HG03565 (cell line): ENCODE measurements at regions not wholly inside any gene's neighbourhood (a gene's known extent, or its start where the extent isn't known, plus 50 kb on each side); places are given as distances from the start of the nearest gene placed in this dataset.

Experiments
- ATAC-seq: cut with Tn5 transposase; IDR thresholded peaks from one replicate; pipeline ENCODE4 v1.9.1; 2021; ENCODE audit warnings: mild to moderate bottlenecking, moderate library complexity; ENCODE audit not compliant: unreplicated experiment

DNA sequence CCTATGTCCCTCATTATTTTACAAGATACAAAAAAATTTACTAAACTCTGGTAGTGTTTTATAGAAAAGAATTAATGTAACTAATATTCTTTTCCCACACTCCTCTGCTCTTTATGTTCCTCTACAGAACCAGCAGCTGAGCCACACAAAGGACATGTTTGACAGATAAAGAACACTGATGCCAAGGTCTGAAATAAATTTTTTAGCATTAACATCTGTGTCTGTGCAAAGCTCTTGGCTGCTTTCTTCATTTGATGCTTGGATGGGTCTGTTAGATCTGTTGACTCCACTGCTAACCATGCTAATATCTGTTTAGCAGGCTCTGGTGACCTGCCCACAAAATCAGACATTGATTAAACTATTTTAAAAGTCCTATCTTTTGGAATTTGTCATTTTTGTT is 2363.8 kb downstream of the PCDH9 start:
- ATAC-seq: no peak

DNA sequence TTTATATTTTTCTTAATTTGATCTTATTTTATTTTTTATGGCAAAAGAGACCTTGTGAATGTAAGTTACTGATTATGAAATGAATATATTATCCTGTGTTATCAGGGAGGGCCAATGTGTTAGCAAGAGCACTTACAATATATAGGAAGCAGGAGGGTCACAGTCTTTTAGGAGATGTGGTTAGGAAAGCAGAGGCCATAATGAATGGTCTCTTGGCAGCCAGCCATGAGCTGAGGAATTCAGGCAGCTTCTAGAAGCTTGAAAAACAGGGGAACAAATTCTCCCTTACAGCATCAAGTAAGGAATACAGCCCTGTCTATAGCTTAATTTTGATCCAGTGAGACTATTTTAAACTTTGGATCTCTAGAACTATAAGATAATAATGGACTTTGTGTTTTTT is 2374.6 kb downstream of the PCDH9 start:
- no peak for ATAC-seq

DNA sequence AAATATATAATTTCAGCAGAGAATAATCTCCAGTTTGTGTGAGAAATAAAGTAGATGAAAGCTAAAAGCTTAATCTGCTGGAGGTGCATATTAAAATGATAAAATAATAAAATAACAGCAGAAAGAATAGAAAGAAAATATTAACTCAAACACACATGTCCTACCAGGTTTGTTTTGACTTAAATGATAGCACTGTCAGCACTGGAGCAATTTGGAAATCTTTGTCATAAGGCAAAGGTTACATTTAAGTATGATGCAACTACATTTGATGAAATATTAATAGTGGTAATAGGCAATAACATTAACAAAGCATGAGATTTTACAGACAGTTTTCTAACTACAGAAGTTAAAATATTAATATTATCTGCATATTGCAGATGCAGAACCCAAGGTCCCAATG is 2380.1 kb downstream of the PCDH9 start:
- no peak for ATAC-seq

DNA sequence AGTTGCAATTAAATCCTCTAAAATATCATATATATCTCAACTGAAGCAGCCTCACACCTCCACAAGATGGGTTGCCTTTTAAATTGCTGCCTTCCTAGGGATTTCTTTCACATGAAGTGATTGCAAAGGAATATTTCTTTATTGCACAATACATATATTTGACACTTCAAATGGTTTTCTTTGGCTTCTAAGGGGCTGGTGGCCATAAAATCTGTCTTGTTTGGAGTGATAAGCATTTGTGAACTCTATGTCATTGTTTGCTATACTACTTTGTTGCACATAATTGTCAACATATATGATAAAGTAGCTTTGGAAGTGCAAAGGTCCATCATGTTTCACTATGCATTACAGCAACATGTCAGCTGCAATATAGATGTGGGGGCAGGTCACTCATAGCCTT is 2380.9 kb downstream of the PCDH9 start:
- no peak for ATAC-seq

DNA sequence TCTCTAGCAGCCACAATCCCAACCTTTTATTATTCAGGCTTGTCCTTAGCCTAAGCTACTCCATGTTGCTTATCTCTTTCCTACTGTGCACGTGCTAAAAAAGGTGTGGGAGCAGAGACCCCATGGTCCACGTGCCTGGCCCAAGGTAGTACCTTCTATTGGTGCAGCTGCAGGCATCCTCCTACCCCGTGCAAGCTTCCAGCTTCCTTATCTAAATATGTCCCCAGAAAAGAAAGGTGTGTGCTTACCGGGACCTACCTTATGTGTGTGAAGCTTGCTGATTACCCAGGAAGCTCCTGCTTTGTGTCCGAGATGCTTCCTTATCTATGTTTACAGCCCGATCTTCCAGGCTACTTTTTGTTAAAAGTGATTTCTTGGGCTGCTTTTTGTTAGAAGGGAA is 2382.4 kb downstream of the PCDH9 start:
- no peak for ATAC-seq

DNA sequence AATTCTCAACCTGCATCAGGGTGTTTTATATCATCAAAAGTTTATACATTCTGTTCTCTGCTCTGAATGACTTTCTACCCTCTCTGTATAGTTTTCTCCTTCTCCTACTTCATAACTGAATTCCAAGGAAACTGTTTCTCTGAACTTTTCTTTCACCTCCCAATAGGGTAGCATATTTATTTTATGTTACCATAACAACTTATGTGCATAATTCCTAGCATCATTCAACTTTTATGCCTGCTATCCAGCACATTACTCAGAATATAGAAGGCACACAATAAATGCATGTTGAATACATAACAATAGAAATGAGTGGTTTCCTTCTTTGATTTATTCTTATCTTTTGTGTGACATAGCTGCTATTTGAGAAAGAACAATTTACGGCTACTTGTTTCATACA is 2385.0 kb downstream of the PCDH9 start:
- no peak for ATAC-seq

DNA sequence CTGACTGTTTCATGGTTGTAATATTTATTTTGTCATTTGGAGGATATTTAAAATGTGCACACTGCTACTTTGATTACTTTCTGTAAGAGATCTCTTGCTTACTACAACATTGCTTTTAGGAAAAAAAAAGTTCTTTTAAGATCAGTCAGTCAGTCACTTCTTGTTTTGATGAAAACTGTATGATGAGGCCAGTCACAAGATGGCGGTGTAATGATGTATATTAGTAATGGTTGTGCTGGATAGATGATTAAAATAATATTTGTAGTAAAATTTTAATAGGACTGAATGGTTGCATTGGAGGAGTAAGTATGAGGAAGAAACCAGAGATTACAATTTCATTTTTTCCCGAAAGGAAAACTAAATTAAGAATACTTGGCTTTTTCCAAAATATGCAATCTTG is 2411.1 kb downstream of the PCDH9 start:
- no peak for ATAC-seq

DNA sequence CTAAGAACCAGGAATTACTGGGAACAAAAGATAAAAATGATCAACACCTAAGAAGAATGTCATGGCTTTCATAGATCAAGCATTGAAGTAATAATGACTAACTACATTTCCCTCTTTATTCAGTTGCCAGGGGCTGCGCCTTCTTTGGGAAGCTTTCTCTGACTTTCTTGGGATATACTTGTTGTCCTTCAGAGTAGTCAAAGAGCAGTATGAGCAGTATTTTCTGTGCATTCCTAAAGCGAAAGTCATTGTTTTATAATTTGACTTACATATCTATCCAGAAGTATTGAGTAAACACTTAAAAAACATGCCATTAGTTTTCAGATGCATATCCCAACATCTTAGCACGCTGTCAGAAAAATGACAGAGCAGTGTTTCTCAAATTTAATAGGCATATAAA is 2412.4 kb downstream of the PCDH9 start:
- ATAC-seq: no peak

DNA sequence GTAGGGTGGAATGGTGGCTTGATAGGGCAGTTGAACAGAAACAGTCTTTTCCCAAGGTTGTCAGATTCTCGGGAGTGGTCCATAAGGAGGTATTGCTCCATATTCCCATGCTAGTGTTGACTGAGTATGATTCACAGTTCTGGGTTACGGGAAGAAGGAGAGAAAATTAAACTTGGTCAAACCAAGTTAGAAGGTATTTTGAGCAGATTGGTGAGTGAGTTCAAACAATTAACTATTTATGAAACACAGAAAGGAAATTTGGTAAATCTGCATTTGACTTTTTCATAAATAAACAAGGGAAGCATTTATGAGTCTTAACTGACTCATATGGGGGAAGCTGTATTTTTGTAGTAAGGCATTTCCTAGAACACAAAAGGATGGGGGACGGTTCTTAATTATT is 2419.4 kb downstream of the PCDH9 start:
- no peak for ATAC-seq

DNA sequence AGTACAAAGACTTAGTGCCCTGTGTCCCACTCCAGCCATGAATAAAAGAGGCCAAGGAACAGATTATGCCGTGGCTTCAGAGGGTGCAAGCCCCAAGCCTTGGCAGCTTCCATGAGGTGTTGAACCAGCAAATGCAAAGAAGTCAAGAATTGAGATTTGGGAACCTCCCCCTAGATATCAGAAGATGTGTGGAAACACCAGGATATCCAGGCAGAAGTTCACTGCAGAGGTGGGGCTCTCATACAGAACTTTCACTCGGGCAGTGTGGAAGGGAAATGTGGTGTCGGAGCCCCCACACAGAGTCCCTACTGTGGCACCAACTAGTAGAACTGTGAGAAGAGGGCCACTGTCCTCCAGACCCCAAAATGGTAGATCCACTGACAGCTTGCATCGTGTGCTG is 2421.4 kb downstream of the PCDH9 start:
- no peak for ATAC-seq

DNA sequence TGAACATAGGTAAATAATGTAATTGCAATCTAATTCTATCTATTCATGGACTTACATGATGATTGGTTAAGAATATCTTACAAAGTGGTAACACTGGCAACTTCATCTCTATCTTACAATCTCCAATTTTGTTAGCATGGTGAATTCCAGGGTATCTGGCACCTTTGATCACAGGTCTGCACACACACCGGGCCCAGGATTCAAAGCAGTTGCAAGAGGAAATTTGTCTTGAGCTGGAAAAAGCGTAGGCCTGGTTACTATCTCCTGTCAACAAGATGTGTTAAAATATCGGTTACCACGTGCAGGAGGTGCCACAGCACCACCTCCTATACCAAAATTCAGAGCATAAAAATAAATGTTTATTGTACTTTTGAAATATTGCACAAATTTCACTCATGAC is 2428.4 kb downstream of the PCDH9 start:
- no peak for ATAC-seq

DNA sequence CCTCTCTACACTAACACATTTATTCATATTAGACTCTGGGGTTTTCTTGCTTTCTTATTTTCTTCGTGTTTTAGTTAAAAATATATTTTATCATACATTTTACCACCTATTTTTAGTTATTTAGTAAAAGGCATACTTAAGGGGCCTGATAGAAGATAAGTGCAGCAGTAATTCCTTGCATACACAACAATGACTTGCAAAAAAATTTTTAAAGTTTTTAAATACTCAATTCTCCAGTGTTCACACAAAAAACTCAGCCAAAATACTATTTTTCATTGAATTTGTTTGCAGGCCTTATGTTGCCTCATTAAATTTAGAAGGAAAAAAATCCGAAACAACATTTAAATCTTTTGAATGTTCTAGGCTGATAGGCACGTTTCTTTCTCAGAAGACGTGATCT is 2431.7 kb downstream of the PCDH9 start:
- ATAC-seq: no peak

DNA sequence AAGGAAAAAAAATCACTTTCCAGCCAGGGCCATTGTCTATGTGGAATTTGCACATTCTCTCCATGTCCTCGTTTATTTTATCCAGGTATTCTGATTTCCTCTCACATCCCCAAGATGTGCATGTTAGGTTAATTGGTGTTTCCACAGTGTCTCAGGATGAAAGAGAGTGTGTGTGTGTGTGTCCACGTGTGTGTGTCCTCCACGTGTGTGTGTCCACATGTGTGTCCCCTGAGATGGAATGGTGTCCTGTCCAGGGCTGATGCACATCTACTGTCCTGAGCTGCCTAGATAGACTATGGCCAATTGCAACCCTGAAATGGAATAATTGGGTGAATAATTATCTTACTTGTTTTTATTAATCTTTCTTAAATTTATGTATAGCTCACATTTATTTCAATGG is 2436.5 kb downstream of the PCDH9 start:
- ATAC-seq: no peak

DNA sequence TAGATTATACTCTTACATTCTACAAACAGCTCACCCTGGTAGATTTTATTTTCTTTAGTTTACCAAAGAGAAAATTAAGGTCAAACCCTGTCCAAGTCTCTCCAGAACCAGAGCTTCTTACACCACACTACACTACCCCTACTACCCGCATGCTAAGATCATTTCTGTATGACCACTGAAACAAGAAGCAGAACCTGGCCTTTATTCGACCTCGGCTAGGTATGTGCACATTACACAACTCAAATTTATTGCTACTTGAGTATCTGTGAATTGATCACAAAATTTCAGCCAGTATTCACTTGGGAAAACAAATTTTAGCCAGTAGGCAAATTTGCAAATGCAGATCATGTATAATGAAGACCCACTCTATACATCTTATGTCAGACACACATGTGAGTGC is 2437.0 kb downstream of the PCDH9 start:
- ATAC-seq: no peak

DNA sequence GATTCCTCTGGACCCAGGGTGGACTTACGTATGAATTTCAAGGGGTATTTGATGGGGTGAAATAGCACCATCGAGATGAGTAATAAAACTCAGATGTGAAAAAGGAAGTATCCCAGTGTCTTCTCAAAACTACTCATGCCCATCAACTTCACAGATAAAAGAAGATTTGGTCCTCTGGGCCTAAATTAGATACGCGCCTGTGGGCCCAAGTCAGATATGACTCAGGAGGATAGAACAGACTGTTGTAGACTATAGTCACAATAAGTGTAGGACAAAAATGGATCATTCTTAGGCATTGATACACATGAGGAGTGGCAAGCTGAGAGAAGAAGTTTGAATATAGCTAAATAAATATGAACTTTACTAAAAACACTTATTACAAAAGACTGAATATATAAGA is 2438.8 kb downstream of the PCDH9 start:
- ATAC-seq: no peak

DNA sequence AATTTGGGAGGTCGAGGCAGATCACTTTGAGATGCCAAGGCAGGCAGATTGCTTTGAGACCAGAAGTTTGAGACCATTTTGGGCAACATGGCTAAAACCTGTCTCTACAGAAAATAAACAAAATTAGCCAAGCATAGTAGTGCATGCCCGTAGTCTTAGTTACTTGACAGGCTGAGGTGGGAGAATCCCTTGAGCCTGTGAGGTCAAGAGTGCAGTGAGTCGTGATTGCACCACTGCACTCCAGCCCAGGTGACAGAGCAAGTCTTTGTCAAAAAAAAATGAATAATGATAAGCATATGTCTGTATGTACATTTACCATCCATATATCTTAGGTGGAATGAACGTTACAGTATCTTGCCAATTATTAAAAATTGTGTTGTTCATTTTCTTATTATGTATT is 2447.7 kb downstream of the PCDH9 start:
- no peak for ATAC-seq

DNA sequence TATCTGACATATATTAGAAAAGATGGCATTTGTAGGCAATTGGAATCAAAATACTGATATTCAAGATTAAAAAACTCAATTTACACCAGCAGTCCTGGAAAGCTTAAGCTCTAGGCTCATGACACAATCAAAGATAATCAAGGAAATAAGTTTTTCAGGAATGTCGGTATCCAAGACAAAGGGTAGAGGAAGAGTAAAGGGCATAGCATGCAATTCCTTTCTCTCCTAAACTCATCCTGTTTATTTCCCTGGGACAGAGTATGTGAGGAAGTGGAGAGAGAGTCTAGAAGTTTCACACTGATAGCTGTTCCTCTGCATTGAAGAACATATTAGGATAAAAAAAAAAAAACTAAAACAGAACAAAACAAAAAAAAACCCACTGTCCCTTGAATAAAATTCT is 2452.1 kb downstream of the PCDH9 start:
- no peak for ATAC-seq

DNA sequence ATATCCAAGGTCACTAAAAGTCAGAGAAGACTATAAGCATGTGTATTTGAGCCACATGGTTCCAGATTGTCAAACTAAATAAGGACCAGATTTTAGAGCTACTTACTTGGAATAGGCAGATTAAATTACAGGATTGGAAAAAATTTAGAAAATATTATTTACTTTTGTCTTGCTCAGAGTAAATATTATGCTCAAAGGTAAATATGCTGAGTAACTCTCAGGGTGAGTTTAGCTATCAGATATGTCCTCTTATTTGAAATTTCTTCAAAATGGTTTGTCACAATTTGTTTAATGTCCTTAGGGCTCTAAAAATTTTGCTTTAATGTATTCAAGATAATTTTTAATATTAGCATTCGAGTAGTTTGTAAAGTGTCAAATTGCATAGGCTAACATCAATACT is 2455.2 kb downstream of the PCDH9 start:
- ATAC-seq: no peak

DNA sequence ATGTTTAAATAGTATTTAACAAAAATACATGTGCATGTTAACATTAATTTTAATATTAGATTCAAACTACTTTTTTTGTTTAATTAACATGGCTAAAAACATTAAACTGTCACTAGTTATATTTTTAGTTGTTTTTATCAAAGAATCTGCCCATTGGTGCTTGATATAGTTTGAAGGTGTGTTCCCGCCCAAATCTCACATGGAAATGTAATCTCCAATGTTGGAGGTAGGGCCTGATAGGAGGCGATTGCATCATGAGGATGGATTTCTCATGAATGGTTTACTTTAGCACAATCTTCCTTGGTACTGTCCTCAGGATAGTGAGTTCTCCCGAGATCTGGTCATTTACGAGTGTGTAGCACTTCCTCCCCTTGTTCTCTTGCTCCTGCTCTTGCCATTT is 2459.4 kb downstream of the PCDH9 start:
- no peak for ATAC-seq

DNA sequence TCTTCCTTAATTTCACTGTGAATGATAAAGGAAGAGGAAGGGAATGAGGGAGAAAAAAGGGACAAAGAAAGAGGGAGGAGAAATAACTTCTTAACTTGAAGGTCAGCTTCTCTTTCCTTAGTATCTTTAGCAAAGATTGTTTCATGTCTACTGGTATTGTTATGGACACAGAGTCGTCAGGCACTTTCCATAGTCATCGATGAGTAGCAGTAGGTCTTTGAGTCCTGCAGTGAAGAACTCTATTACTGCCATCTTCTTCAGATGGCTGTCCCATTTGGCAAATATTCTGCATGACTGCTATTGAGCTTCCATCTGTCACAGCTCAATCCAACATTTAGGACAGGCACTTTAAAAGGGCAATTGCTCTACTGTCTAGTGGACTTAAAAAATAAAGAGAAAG is 2463.1 kb downstream of the PCDH9 start:
- ATAC-seq: no peak

DNA sequence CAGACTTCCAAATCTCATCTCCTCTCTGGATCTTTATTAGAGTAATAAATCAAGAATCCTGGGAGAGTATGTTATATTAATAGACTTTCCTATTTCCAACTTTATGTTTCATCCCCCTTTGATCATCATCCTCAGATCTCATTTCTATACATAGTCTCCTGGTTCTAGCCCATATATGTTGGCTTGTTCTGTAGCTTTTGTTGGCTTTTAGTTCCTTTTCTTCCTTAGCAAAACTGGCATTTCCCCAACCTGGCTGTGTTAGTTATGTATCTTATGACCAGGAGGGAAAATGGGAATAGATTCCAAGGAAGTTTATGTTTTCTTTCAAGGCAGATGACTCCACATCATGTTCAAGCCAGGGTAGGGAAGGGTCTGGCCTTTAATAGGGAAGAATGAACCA is 2464.5 kb downstream of the PCDH9 start:
- no peak for ATAC-seq

DNA sequence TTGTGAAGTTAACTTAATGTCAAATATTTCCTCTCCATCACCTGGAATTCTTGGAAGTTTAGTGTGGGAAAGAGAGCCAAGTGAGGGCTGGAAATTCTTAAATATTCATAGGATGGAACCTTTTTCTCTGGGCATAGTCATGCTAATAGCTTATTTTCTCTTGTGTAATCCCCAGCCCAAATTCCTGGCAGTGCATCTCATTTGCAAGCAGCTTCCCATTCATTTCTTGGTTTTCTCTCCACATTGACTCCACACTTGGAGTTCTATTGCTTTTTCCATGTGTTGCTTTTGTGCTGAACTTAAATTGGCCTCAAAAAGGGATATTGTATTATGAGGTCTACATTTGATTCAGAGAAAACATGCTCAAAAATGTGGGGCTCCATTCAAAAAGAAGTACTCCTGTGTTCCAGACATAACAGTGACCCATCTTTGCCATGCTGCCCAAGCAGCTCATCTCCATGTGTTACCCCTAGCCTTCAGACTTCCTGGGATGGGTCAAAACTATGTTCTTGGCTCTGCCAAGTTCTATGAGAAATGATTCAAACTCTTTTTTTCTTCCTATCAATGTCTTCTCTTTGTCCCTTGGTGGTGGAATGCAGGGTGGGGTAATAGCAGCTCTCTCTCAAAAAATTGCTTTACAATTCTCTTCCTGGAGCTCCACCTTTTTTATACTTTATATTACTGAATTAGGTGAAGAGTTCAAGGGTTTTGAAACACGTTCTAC is 2471.5 kb downstream of the PCDH9 start:
- ATAC-seq: no peak

DNA sequence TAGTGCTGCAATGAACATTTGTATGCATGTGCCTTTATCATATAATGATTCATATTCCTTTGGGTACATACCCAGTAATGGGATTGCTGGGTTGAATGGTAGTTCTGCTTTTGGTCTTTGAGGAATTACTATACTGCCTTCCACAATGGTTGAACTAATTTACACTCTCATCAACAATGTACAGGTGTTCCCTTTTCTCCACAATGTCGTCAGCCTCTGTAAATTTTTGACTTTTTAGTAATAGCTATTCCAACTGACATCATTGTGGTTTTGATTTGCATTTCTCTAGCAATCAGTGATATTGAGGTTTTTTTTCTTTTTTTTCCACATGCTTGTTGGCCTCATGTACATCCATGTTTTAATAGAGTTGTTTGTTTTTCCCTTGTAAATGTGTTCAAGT is 2473.5 kb downstream of the PCDH9 start:
- ATAC-seq: no peak

DNA sequence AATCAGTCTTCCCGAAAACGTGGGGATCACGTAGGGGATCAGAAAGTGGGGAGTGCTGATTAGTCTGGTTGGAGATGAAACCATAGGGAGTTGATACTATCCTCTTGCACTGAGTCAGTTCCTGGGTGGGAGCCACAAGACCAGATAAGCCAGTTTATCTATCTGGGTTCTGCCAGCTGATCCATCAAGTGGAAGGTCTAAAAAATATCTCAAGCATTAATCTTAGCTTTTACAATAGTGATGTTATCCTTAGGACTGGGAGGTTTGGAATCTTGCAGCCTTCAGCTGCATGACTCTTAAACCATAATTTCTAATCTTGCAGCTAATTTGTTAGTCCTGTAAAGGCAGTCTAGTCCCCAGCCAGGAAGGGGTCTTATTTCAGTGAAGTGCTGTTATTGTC is 2474.2 kb downstream of the PCDH9 start:
- no peak for ATAC-seq
